ENCODE measurements at regions not wholly inside any gene's neighbourhood (a gene's known extent, or its start where the extent isn't known, plus 50 kb on each side); places are given as distances from the start of the nearest gene placed in this dataset.

DNA sequence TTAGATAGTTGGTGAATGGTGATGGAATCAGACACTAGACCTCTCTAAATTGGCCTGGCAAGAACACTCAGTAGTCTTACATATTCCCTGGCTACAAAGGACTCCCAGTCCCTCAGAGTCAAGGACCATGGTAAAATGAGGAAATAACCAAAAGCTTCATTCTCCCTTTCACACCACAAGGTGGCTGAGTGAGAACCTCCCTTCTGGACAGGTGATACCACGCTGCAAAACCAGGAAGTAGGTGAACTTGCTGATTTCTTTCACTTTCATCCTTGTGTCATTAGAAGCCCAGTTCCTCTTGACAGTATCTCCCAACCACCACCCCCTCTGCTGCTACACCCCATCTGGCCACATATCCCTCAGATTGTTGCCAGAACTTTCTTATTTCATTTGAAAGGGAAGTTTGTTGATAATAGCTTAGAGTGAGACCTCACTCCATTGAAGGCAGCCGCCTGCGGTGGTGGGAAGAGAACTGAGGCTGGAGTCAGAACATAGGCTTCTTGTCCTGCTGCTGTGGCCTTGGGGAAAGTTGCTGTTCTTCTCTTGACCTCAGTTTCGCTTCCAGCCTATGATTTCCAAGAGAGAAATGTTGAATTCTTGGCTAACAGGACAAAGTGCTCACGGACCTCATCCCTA, 290.6 kb upstream of the CCL2 start:
- TF ChIP-seq, protein P1, sequence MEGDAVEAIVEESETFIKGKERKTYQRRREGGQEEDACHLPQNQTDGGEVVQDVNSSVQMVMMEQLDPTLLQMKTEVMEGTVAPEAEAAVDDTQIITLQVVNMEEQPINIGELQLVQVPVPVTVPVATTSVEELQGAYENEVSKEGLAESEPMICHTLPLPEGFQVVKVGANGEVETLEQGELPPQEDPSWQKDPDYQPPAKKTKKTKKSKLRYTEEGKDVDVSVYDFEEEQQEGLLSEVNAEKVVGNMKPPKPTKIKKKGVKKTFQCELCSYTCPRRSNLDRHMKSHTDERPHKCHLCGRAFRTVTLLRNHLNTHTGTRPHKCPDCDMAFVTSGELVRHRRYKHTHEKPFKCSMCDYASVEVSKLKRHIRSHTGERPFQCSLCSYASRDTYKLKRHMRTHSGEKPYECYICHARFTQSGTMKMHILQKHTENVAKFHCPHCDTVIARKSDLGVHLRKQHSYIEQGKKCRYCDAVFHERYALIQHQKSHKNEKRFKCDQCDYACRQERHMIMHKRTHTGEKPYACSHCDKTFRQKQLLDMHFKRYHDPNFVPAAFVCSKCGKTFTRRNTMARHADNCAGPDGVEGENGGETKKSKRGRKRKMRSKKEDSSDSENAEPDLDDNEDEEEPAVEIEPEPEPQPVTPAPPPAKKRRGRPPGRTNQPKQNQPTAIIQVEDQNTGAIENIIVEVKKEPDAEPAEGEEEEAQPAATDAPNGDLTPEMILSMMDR (conservative IDR thresholded peaks at IDR 0.05; ENCODE audit: low read depth, low read length): no peak
- no peak for TF ChIP-seq EZH2 (IDR thresholded peaks at IDR 0.05; ENCODE audit: borderline replicate concordance, low read depth, low read length, poor library complexity, severe bottlenecking)
